ENCODE measurements at regions not wholly inside any gene's neighbourhood (a gene's known extent, or its start where the extent isn't known, plus 50 kb on each side); places are given as distances from the start of the nearest gene placed in this dataset.

DNA sequence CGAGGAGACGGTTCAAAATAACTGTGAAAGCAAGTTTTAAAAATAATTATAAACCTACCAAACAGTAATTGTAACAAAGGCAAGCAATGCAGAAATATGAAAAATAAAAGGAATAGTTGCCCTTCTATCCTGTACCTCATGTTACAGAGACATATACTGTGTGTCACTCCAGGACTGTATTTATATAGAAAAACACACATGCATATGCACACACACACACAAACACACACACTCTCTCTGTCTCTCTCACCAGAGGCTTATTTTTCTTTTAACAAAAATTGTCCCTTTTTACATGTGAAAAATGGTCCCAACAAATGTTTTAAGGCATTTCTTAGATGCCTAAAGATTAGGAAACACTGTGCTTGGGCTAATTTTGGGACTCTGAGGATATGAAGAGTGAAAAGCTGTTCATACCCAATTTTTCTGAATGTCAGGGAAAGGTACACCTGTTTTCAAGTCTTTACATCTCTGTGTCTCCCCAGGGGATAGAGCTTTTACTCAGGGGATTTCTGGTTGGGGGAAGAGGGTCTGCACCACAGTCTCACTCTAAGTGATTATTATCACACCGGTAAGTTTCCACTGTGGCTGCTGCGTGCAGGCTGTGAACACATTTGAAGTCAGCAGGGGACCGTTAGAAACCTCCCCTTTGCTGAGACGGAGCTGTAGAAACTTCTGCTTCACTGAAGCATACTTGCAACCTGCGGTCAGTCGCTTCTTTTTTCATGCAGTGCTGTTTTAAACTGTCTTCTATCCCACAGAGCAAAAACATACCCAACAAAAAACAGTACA is 51.4 kb upstream of the SPAG16 start:
- CTCF ChIA-PET: no interaction called here
- DNase-seq: peak; percentile 54
- POLR2A ChIA-PET: no interaction called here

GRCh38 chr2:213233438-213234330 is 50.6 kb upstream of the SPAG16 start:
- ChIA-PET CTCF (no interaction called here), POLR2A (no interaction called here)
- no peaks in the 10 kb centered on the region for H3K36me3 Mint-ChIP-seq (ENCODE audit: low read depth)
- H3K4me3 Mint-ChIP-seq: peak overlapping the region; percentile 17
- H3K4me1 Mint-ChIP-seq: peaks cover 26% of the 10 kb centered on the region
- H3K27ac Mint-ChIP-seq: peak overlapping the region; percentile 81
- H3K9me3 Mint-ChIP-seq: no peaks in the 10 kb centered on the region
- H3K27me3 Mint-ChIP-seq: peaks cover 9% of the 10 kb centered on the region
- DNase-seq: no peak

More for the DNA sequence above, 51.4 kb upstream of the SPAG16 start:
- H3K4me3 Mint-ChIP-seq: peak overlapping the region; percentile 17
- no peaks in the 10 kb centered on the region for H3K9me3 Mint-ChIP-seq
- peaks cover 7% of the 10 kb centered on the region for H3K27me3 Mint-ChIP-seq
- H3K36me3 Mint-ChIP-seq (ENCODE audit: low read depth): no peaks in the 10 kb centered on the region
- peaks cover 24% of the 10 kb centered on the region for H3K4me1 Mint-ChIP-seq
- peak overlapping the region; percentile 81 for H3K27ac Mint-ChIP-seq

Measured in activated CD4-positive, alpha-beta T cell treated with anti-CD3 and anti-CD28 coated beads, Interleukin-2, amount 10 ng/mL, durations not matched to agents 7 days and 5 days (primary cell).